ENCODE measurements at regions not wholly inside any gene's neighbourhood (a gene's known extent, or its start where the extent isn't known, plus 50 kb on each side); places are given as distances from the start of the nearest gene placed in this dataset.
"Not testable (repeated sequence)": the region's sequence is repeated elsewhere in the genome, so short reads cannot be mapped to it uniquely, and the experiment has no call there.

GRCh38 chr19:27891411-27891810 is 1321.5 kb downstream of the UQCRFS1 start:
- DNase-seq, result no peak

- DNase-seq, result no peak
Measured at GRCh38 chr19:27890696-27891095, 1322.3 kb downstream of the UQCRFS1 start.

- no peak for DNase-seq
Measured at GRCh38 chr19:27890206-27890605, 1322.7 kb downstream of the UQCRFS1 start.

- DNase-seq, result no peak
Measured at GRCh38 chr19:27889156-27889555, 1323.8 kb downstream of the UQCRFS1 start.

- no peak for DNase-seq
Measured at GRCh38 chr19:27887946-27888345, 1325.0 kb downstream of the UQCRFS1 start.

GRCh38 chr19:27885359-27885758 is 1327.6 kb downstream of the UQCRFS1 start:
- no peak for DNase-seq

- DNase-seq, result no peak
Measured at GRCh38 chr19:27884376-27884775, 1328.6 kb downstream of the UQCRFS1 start.

GRCh38 chr19:27881213-27881612 is 1331.7 kb downstream of the UQCRFS1 start:
- DNase-seq, result no peak

GRCh38 chr19:27876976-27877512 is 1335.9 kb downstream of the UQCRFS1 start:
- no peak for DNase-seq

GRCh38 chr19:27876489-27876888 is 1336.5 kb downstream of the UQCRFS1 start:
- DNase-seq, result no peak

- no peak for DNase-seq
Measured at GRCh38 chr19:27872370-27872769, 1340.6 kb downstream of the UQCRFS1 start.

GRCh38 chr19:27870293-27870692 is 1342.7 kb downstream of the UQCRFS1 start:
- DNase-seq, result no peak

GRCh38 chr19:27868007-27868406 is 1344.9 kb downstream of the UQCRFS1 start:
- DNase-seq, result no peak

GRCh38 chr19:27865927-27866777 is 1346.8 kb downstream of the UQCRFS1 start:
- no peak for DNase-seq

GRCh38 chr19:27861411-27861975 is 1351.5 kb downstream of the UQCRFS1 start:
- no peak for DNase-seq

- DNase-seq, result no peak
Measured at GRCh38 chr19:27860309-27860934, 1352.5 kb downstream of the UQCRFS1 start.

GRCh38 chr19:27859689-27860088 is 1353.3 kb downstream of the UQCRFS1 start:
- no peak for DNase-seq

- no peak for DNase-seq
Measured at GRCh38 chr19:27858981-27859581, 1353.9 kb downstream of the UQCRFS1 start.

- DNase-seq, result not testable (repeated sequence)
Measured at GRCh38 chr19:27852931-27853330, 1360.0 kb downstream of the UQCRFS1 start.

GRCh38 chr19:27851543-27852060 is 1361.3 kb downstream of the UQCRFS1 start:
- no peak for DNase-seq

GRCh38 chr19:27851002-27851481 is 1361.9 kb downstream of the UQCRFS1 start:
- no peak for DNase-seq

- no peak for DNase-seq
Measured at GRCh38 chr19:27846944-27847343, 1366.0 kb downstream of the UQCRFS1 start.

- DNase-seq, result no peak
Measured at GRCh38 chr19:27844261-27844660, 1368.7 kb downstream of the UQCRFS1 start.

All from NCI-H2081 (cell line).